BJ (cell line): ENCODE measurements at regions not wholly inside any gene's neighbourhood (a gene's known extent, or its start where the extent isn't known, plus 50 kb on each side); places are given as distances from the start of the nearest gene placed in this dataset.

ENCODE experiments used
- CTCF ChIA-PET: fragments of 350-600 bp; formaldehyde crosslinking; extraction: SDS; loops from one replicate; lab custom pipeline; 2021; ENCODE audit warnings: antibody characterized with exemption, inconsistent platforms; lab: Yijun Ruan, JAX
- POLR2A ChIA-PET: fragments of 300-600 bp; sonication (Branson Sonifier 250); formaldehyde crosslinking; extraction: SDS; loops from one replicate; lab custom pipeline; 2021; ENCODE audit warnings: antibody characterized with exemption; lab: Charles Lee
- DNase-seq: peaks from one replicate; pipeline ENCODE4 v3.0.0-alpha.2; 2011; ENCODE audit warnings: low read depth
- H3K27me3 ChIP-seq: 2 replicates; pipeline ENCODE4 v1.6.0; 2011; ENCODE audit warnings: low read length; ENCODE audit not compliant: control insufficient read depth, insufficient read depth
- H3K36me3 ChIP-seq: 2 replicates; pipeline ENCODE4 v1.5.1; 2011; ENCODE audit warnings: low read length; ENCODE audit not compliant: control insufficient read depth, insufficient read depth
- H3K4me3 ChIP-seq: 2 replicates; pipeline ENCODE4 v1.5.1; 2011; ENCODE audit warnings: low read depth, mild to moderate bottlenecking, control low read depth, low read length
- TF ChIP-seq, protein P1 (sequence below): IDR thresholded peaks from 2 replicates; pipeline ENCODE4 v1.5.1; 2011; ENCODE audit warnings: low read depth, mild to moderate bottlenecking, control low read depth, inconsistent platforms, low read length, moderate library complexity; ENCODE audit not compliant: insufficient read depth

GRCh38 chr5:117889596-117889995 lies 1098.8 kb downstream of the DTWD2 start:
- H3K4me3 ChIP-seq: no peak overlapping the region
- ChIA-PET POLR2A (interaction anchor here (0.6 kb wide), 1 partner anchor 21 kb away, joined by 4 read pairs; no protein-coding TSS in a partner anchor), CTCF (no interaction called here)
- no peaks in the 10 kb centered on the region for H3K27me3 ChIP-seq
- TF ChIP-seq, protein P1, sequence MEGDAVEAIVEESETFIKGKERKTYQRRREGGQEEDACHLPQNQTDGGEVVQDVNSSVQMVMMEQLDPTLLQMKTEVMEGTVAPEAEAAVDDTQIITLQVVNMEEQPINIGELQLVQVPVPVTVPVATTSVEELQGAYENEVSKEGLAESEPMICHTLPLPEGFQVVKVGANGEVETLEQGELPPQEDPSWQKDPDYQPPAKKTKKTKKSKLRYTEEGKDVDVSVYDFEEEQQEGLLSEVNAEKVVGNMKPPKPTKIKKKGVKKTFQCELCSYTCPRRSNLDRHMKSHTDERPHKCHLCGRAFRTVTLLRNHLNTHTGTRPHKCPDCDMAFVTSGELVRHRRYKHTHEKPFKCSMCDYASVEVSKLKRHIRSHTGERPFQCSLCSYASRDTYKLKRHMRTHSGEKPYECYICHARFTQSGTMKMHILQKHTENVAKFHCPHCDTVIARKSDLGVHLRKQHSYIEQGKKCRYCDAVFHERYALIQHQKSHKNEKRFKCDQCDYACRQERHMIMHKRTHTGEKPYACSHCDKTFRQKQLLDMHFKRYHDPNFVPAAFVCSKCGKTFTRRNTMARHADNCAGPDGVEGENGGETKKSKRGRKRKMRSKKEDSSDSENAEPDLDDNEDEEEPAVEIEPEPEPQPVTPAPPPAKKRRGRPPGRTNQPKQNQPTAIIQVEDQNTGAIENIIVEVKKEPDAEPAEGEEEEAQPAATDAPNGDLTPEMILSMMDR: no peak
- H3K36me3 ChIP-seq: no peaks in the 10 kb centered on the region
- DNase-seq: peak; percentile 71

- DNase-seq: no peak
- Histone ChIP-seq H3K36me3 (no peaks in the 10 kb centered on the region), H3K4me3 (no peak overlapping the region), H3K27me3 (no peaks in the 10 kb centered on the region)
- ChIA-PET CTCF (no interaction called here), POLR2A (no interaction called here)
- TF ChIP-seq, protein P1: no peak
Observed at GRCh38 chr5:117888688-117889087, 1099.7 kb downstream of the DTWD2 start.

DNA sequence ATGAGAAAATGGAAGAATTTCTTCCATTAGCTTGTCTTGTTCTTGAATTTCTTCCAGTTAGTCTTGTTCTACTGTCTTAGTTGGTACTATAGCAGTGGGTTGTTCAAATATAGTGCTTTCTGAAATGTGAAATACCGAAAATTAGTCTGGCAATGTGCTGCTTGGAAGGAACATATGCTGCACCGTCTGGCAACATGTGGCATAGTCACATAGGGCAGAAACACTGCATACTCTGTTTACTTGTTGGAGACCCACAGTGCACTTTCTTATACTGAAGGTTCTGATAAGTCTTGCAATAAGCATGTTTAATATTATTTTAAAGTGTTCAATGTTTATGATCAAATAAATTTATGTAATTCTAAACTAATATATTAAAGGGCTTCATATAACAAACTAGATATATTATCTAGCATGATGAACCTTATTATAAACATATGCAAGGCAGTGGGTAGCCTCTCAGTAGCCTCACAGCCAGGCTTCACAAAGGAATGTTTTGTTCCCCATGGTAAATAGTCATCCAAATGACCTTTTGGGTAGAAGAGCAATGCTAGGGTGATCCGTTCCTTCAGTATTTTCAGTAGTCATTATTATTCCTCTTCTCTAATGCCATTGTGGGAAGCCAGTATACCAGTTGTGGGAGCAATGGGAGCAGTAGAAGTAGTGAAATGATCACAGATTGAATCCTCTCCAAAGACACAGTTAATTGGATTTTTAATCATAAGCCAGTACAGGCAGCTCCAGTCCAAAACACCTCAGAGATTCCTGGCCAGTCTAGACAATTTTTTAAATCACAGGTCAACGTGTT lies 1106.7 kb downstream of the DTWD2 start:
- Histone ChIP-seq H3K4me3 (no peak overlapping the region), H3K36me3 (no peaks in the 10 kb centered on the region), H3K27me3 (no peaks in the 10 kb centered on the region)
- ChIA-PET POLR2A (no interaction called here), CTCF (no interaction called here)
- DNase-seq: no peak
- TF ChIP-seq, protein P1: no peak

GRCh38 chr5:117880932-117881331 lies 1107.4 kb downstream of the DTWD2 start:
- CTCF ChIA-PET: no interaction called here
- DNase-seq: no peak
- no peaks in the 10 kb centered on the region for H3K36me3 ChIP-seq
- TF ChIP-seq, protein P1: no peak
- POLR2A ChIA-PET: no interaction called here
- no peaks in the 10 kb centered on the region for H3K27me3 ChIP-seq
- H3K4me3 ChIP-seq: no peak overlapping the region

DNA sequence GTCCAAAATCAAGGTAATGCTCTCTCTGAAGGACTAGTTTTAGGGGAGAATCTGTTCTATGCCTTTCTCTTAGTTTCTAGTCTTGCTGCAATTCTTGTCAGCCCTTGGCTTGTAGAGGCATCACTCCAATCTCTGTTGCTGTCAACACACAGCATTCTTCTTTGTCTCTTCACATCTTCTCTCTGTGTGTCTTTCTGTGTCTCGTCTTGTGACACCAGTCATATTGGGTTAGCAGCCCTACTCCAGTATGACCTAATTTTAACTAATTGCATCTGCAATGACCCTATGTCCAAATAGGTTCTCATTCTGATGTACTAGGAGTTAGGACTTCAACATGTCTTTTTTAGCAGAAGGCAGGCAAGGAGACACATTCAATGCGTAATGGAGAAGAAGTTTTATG lies 1110.6 kb downstream of the DTWD2 start:
- no peak for DNase-seq
- H3K36me3 ChIP-seq: no peaks in the 10 kb centered on the region
- no peak overlapping the region for H3K4me3 ChIP-seq
- ChIA-PET POLR2A (no interaction called here), CTCF (no interaction called here)
- TF ChIP-seq, protein P1: no peak
- no peaks in the 10 kb centered on the region for H3K27me3 ChIP-seq
